WI38 (cell line): ENCODE measurements at regions not wholly inside any gene's neighbourhood (a gene's known extent, or its start where the extent isn't known, plus 50 kb on each side); places are given as distances from the start of the nearest gene placed in this dataset.

ENCODE experiments used
- H3K4me3 ChIP-seq: 2 replicates; pipeline ENCODE4 v1.5.1; 2011; ENCODE audit warnings: low read depth, mild to moderate bottlenecking, control low read depth, low read length
- CTCF ChIP-seq: IDR thresholded peaks from 2 replicates; pipeline ENCODE4 v1.5.1; 2012; ENCODE audit warnings: low read depth, mild to moderate bottlenecking, control low read depth, low read length

- TF ChIP-seq CTCF, result no peak
- no peak overlapping the region for H3K4me3 ChIP-seq
Observed at GRCh38 chr17:79219208-79219935, 144.7 kb downstream of the ENGASE start.

- no peak overlapping the region for H3K4me3 ChIP-seq
- no peak for TF ChIP-seq CTCF
Observed at GRCh38 chr17:79218825-79219200, 144.2 kb downstream of the ENGASE start.

GRCh38 chr17:79218175-79218824, 143.7 kb downstream of the ENGASE start:
- TF ChIP-seq CTCF, result no peak
- H3K4me3 ChIP-seq, result no peak overlapping the region

- TF ChIP-seq CTCF, result no peak
- no peak overlapping the region for H3K4me3 ChIP-seq
Observed at GRCh38 chr17:79217473-79218135, 143.0 kb downstream of the ENGASE start.

- no peak overlapping the region for H3K4me3 ChIP-seq
- no peak for TF ChIP-seq CTCF
Observed at GRCh38 chr17:79216826-79217225, 142.2 kb downstream of the ENGASE start.

- TF ChIP-seq CTCF, result no peak
- H3K4me3 ChIP-seq, result no peak overlapping the region
Observed at GRCh38 chr17:79216391-79216790, 141.8 kb downstream of the ENGASE start.

- TF ChIP-seq CTCF, result no peak
- no peak overlapping the region for H3K4me3 ChIP-seq
Observed at GRCh38 chr17:79215631-79216030, 141.0 kb downstream of the ENGASE start.
